ENCODE measurements at regions not wholly inside any gene's neighbourhood (a gene's known extent, or its start where the extent isn't known, plus 50 kb on each side); places are given as distances from the start of the nearest gene placed in this dataset.

- H3K27ac ChIP-seq (ENCODE audit: low read depth in 2 of 2, low read length in 1 of 2) = no peak overlapping the region
Measured at GRCh38 chr12:116642106-116642505, 82.9 kb downstream of the MAP1LC3B2 start.

GRCh38 chr12:116640281-116640680 is 81.1 kb downstream of the MAP1LC3B2 start:
- Histone ChIP-seq H3K9me3 (ENCODE audit: control insufficient read depth in 2 of 2, insufficient read depth in 1 of 2, low read depth in 1 of 2, low read length in 1 of 2) (peaks cover 0 to 4% of the 10 kb centered on the region in 2 donors), H3K27me3 (ENCODE audit: control insufficient read depth in 1 of 2, insufficient read depth in 2 of 2, low read length in 2 of 2) (no peaks in the 10 kb centered on the region), H3K4me1 (ENCODE audit: control insufficient read depth in 2 of 2, insufficient read depth in 2 of 2, low read length in 1 of 2) (no peaks in the 10 kb centered on the region), H3K4me3 (ENCODE audit: low read depth in 1 of 2, low read length in 2 of 2) (no peak overlapping the region), H3K36me3 (ENCODE audit: control insufficient read depth in 2 of 2, insufficient read depth in 2 of 2, low read length in 1 of 2) (no peaks in the 10 kb centered on the region), H3K27ac (ENCODE audit: low read depth in 2 of 2, low read length in 1 of 2) (no peak overlapping the region)
- 56 to 70% methylated on average over 1 of the region's 1 CpG for WGBS, 2 donors

More at GRCh38 chr12:116642106-116642505, 82.9 kb downstream of the MAP1LC3B2 start:
- Histone ChIP-seq H3K36me3 (ENCODE audit: control insufficient read depth in 2 of 2, insufficient read depth in 2 of 2, low read length in 1 of 2) (no peaks in the 10 kb centered on the region), H3K4me3 (ENCODE audit: low read depth in 1 of 2, low read length in 2 of 2) (no peak overlapping the region), H3K27me3 (ENCODE audit: control insufficient read depth in 1 of 2, insufficient read depth in 2 of 2, low read length in 2 of 2) (no peaks in the 10 kb centered on the region), H3K9me3 (ENCODE audit: control insufficient read depth in 2 of 2, insufficient read depth in 1 of 2, low read depth in 1 of 2, low read length in 1 of 2) (peaks cover 0 to 4% of the 10 kb centered on the region in 2 donors), H3K4me1 (ENCODE audit: control insufficient read depth in 2 of 2, insufficient read depth in 2 of 2, low read length in 1 of 2) (no peaks in the 10 kb centered on the region)
- 69 to 80% methylated on average over 4 of the region's 4 CpGs for WGBS, 2 donors

- H3K27me3 ChIP-seq (ENCODE audit: control insufficient read depth in 1 of 2, insufficient read depth in 2 of 2, low read length in 2 of 2) = no peaks in the 10 kb centered on the region
- no peak overlapping the region for H3K4me3 ChIP-seq (ENCODE audit: low read depth in 1 of 2, low read length in 2 of 2)
- 60 to 80% methylated on average over 4 of the region's 4 CpGs for WGBS, 2 donors
- H3K4me1 ChIP-seq (ENCODE audit: control insufficient read depth in 2 of 2, insufficient read depth in 2 of 2, low read length in 1 of 2) = no peaks in the 10 kb centered on the region
- no peaks in the 10 kb centered on the region for H3K36me3 ChIP-seq (ENCODE audit: control insufficient read depth in 2 of 2, insufficient read depth in 2 of 2, low read length in 1 of 2)
- H3K27ac ChIP-seq (ENCODE audit: low read depth in 2 of 2, low read length in 1 of 2) = no peak overlapping the region
- peaks cover 0 to under 1% of the 10 kb centered on the region in 2 donors for H3K9me3 ChIP-seq (ENCODE audit: control insufficient read depth in 2 of 2, insufficient read depth in 1 of 2, low read depth in 1 of 2, low read length in 1 of 2)
Measured at GRCh38 chr12:116639765-116640164, 80.6 kb downstream of the MAP1LC3B2 start.

GRCh38 chr12:116638376-116638775 is 79.2 kb downstream of the MAP1LC3B2 start:
- no peak overlapping the region for H3K27ac ChIP-seq (ENCODE audit: low read depth in 2 of 2, low read length in 1 of 2)
- H3K4me1 ChIP-seq (ENCODE audit: control insufficient read depth in 2 of 2, insufficient read depth in 2 of 2, low read length in 1 of 2) = no peaks in the 10 kb centered on the region
- H3K9me3 ChIP-seq (ENCODE audit: control insufficient read depth in 2 of 2, insufficient read depth in 1 of 2, low read depth in 1 of 2, low read length in 1 of 2) = no peaks in the 10 kb centered on the region
- H3K27me3 ChIP-seq (ENCODE audit: control insufficient read depth in 1 of 2, insufficient read depth in 2 of 2, low read length in 2 of 2) = no peaks in the 10 kb centered on the region
- H3K4me3 ChIP-seq (ENCODE audit: low read depth in 1 of 2, low read length in 2 of 2) = no peak overlapping the region
- WGBS, 2 donors = 80 to 90% methylated on average over 2 of the region's 2 CpGs
- no peaks in the 10 kb centered on the region for H3K36me3 ChIP-seq (ENCODE audit: control insufficient read depth in 2 of 2, insufficient read depth in 2 of 2, low read length in 1 of 2)

GRCh38 chr12:116637589-116638150 is 78.5 kb downstream of the MAP1LC3B2 start:
- H3K9me3 ChIP-seq (ENCODE audit: control insufficient read depth in 2 of 2, insufficient read depth in 1 of 2, low read depth in 1 of 2, low read length in 1 of 2) = no peaks in the 10 kb centered on the region
- H3K27me3 ChIP-seq (ENCODE audit: control insufficient read depth in 1 of 2, insufficient read depth in 2 of 2, low read length in 2 of 2) = no peaks in the 10 kb centered on the region
- H3K4me3 ChIP-seq (ENCODE audit: low read depth in 1 of 2, low read length in 2 of 2) = no peak overlapping the region
- 60 to 75% methylated on average over 6 of the region's 6 CpGs for WGBS, 2 donors
- no peaks in the 10 kb centered on the region for H3K36me3 ChIP-seq (ENCODE audit: control insufficient read depth in 2 of 2, insufficient read depth in 2 of 2, low read length in 1 of 2)
- H3K4me1 ChIP-seq (ENCODE audit: control insufficient read depth in 2 of 2, insufficient read depth in 2 of 2, low read length in 1 of 2) = no peaks in the 10 kb centered on the region
- H3K27ac ChIP-seq (ENCODE audit: low read depth in 2 of 2, low read length in 1 of 2) = no peak overlapping the region

GRCh38 chr12:116636608-116637519 is 77.7 kb downstream of the MAP1LC3B2 start:
- 76 to 83% methylated on average over 11 of the region's 11 CpGs for WGBS, 2 donors
- Histone ChIP-seq H3K9me3 (ENCODE audit: control insufficient read depth in 2 of 2, insufficient read depth in 1 of 2, low read depth in 1 of 2, low read length in 1 of 2) (no peaks in the 10 kb centered on the region), H3K27ac (ENCODE audit: low read depth in 2 of 2, low read length in 1 of 2) (no peak overlapping the region)

GRCh38 chr12:116635487-116635886 is 76.3 kb downstream of the MAP1LC3B2 start:
- no peak overlapping the region for H3K27ac ChIP-seq (ENCODE audit: low read depth in 2 of 2, low read length in 1 of 2)
- WGBS, 2 donors = 79 to 82% methylated on average over 9 of the region's 9 CpGs

More at GRCh38 chr12:116636608-116637519, 77.7 kb downstream of the MAP1LC3B2 start:
- no peaks in the 10 kb centered on the region for H3K36me3 ChIP-seq (ENCODE audit: control insufficient read depth in 2 of 2, insufficient read depth in 2 of 2, low read length in 1 of 2)
- H3K4me1 ChIP-seq (ENCODE audit: control insufficient read depth in 2 of 2, insufficient read depth in 2 of 2, low read length in 1 of 2) = no peaks in the 10 kb centered on the region
- no peak overlapping the region for H3K4me3 ChIP-seq (ENCODE audit: low read depth in 1 of 2, low read length in 2 of 2)
- no peaks in the 10 kb centered on the region for H3K27me3 ChIP-seq (ENCODE audit: control insufficient read depth in 1 of 2, insufficient read depth in 2 of 2, low read length in 2 of 2)

GRCh38 chr12:116633476-116633875 is 74.3 kb downstream of the MAP1LC3B2 start:
- Histone ChIP-seq H3K4me3 (ENCODE audit: low read depth in 1 of 2, low read length in 2 of 2) (no peak overlapping the region), H3K27me3 (ENCODE audit: control insufficient read depth in 1 of 2, insufficient read depth in 2 of 2, low read length in 2 of 2) (no peaks in the 10 kb centered on the region), H3K36me3 (ENCODE audit: control insufficient read depth in 2 of 2, insufficient read depth in 2 of 2, low read length in 1 of 2) (no peaks in the 10 kb centered on the region), H3K4me1 (ENCODE audit: control insufficient read depth in 2 of 2, insufficient read depth in 2 of 2, low read length in 1 of 2) (no peaks in the 10 kb centered on the region), H3K9me3 (ENCODE audit: control insufficient read depth in 2 of 2, insufficient read depth in 1 of 2, low read depth in 1 of 2, low read length in 1 of 2) (no peaks in the 10 kb centered on the region), H3K27ac (ENCODE audit: low read depth in 2 of 2, low read length in 1 of 2) (no peak overlapping the region)
- WGBS, 2 donors = 65 to 86% methylated on average over 5 of the region's 5 CpGs

More at GRCh38 chr12:116635487-116635886, 76.3 kb downstream of the MAP1LC3B2 start:
- H3K9me3 ChIP-seq (ENCODE audit: control insufficient read depth in 2 of 2, insufficient read depth in 1 of 2, low read depth in 1 of 2, low read length in 1 of 2) = no peaks in the 10 kb centered on the region
- no peaks in the 10 kb centered on the region for H3K27me3 ChIP-seq (ENCODE audit: control insufficient read depth in 1 of 2, insufficient read depth in 2 of 2, low read length in 2 of 2)
- no peaks in the 10 kb centered on the region for H3K36me3 ChIP-seq (ENCODE audit: control insufficient read depth in 2 of 2, insufficient read depth in 2 of 2, low read length in 1 of 2)
- H3K4me1 ChIP-seq (ENCODE audit: control insufficient read depth in 2 of 2, insufficient read depth in 2 of 2, low read length in 1 of 2) = no peaks in the 10 kb centered on the region
- no peak overlapping the region for H3K4me3 ChIP-seq (ENCODE audit: low read depth in 1 of 2, low read length in 2 of 2)

GRCh38 chr12:116631619-116632018 is 72.4 kb downstream of the MAP1LC3B2 start:
- no peaks in the 10 kb centered on the region for H3K27me3 ChIP-seq (ENCODE audit: control insufficient read depth in 1 of 2, insufficient read depth in 2 of 2, low read length in 2 of 2)
- H3K4me1 ChIP-seq (ENCODE audit: control insufficient read depth in 2 of 2, insufficient read depth in 2 of 2, low read length in 1 of 2) = peaks cover 2 to 3% of the 10 kb centered on the region in 2 donors
- H3K4me3 ChIP-seq (ENCODE audit: low read depth in 1 of 2, low read length in 2 of 2) = no peak overlapping the region
- H3K27ac ChIP-seq (ENCODE audit: low read depth in 2 of 2, low read length in 1 of 2) = no peak overlapping the region
- H3K9me3 ChIP-seq (ENCODE audit: control insufficient read depth in 2 of 2, insufficient read depth in 1 of 2, low read depth in 1 of 2, low read length in 1 of 2) = no peaks in the 10 kb centered on the region
- 78 to 81% methylated on average over 4 of the region's 4 CpGs for WGBS, 2 donors
- no peaks in the 10 kb centered on the region for H3K36me3 ChIP-seq (ENCODE audit: control insufficient read depth in 2 of 2, insufficient read depth in 2 of 2, low read length in 1 of 2)
